Right lobe of liver (tissue), 4 donors: ENCODE measurements at regions not wholly inside any gene's neighbourhood (a gene's known extent, or its start where the extent isn't known, plus 50 kb on each side); places are given as distances from the start of the nearest gene placed in this dataset.

ENCODE experiments used
- CTCF ChIP-seq, 4 donors: fragments of 200-600 bp in 3 of 4; fragments of 450-650 bp in 1 of 4; IDR thresholded peaks; one replicate each; pipeline versions ENCODE4 v1.5.1 to v1.8.0; 2016 to 2022; ENCODE audit warnings: antibody characterized with exemption in 4 of 4, mild to moderate bottlenecking in 2 of 4
- POLR2A ChIP-seq: fragments of 450-650 bp; IDR thresholded peaks from one replicate; pipeline ENCODE4 v1.6.1; 2017; ENCODE audit warnings: antibody characterized with exemption, mild to moderate bottlenecking
- donor health status: DM: no; HTN: no; CAD: no.
- donor health status: DM: no; HTN: no; CAD: no.
- donor health status: DM: no; HTN: yes; CAD: no.

- TF ChIP-seq POLR2A (no peak), CTCF (IDR thresholded peaks at IDR 0.05) (no peak)
Measured at GRCh38 chr21:38986406-38986805, 180.7 kb downstream of the ETS2 start.
